ENCODE measurements at regions not wholly inside any gene's neighbourhood (a gene's known extent, or its start where the extent isn't known, plus 50 kb on each side); places are given as distances from the start of the nearest gene placed in this dataset.

GRCh38 chr15:93846148-93846547 is 385.2 kb upstream of the MCTP2 start:
- no peak for DNase-seq (ENCODE audit: low read depth)
- TF ChIP-seq CTCF (conservative IDR thresholded peaks at IDR 0.05; ENCODE audit: low read depth, low read length): no peak
- H3K4me3 ChIP-seq (ENCODE audit: low read depth, low read length): no peak overlapping the region

- no peak for TF ChIP-seq CTCF (conservative IDR thresholded peaks at IDR 0.05; ENCODE audit: low read depth, low read length)
- DNase-seq (ENCODE audit: low read depth): no peak
- no peak overlapping the region for H3K4me3 ChIP-seq (ENCODE audit: low read depth, low read length)
These were observed 393.9 kb upstream of the MCTP2 start for GRCh38 chr15:93837450-93837849.

GRCh38 chr15:93835344-93835743 is 396.0 kb upstream of the MCTP2 start:
- DNase-seq (ENCODE audit: low read depth): no peak
- H3K4me3 ChIP-seq (ENCODE audit: low read depth, low read length): no peak overlapping the region
- TF ChIP-seq CTCF (conservative IDR thresholded peaks at IDR 0.05; ENCODE audit: low read depth, low read length): no peak

- no peak for DNase-seq (ENCODE audit: low read depth)
- TF ChIP-seq CTCF (conservative IDR thresholded peaks at IDR 0.05; ENCODE audit: low read depth, low read length): no peak
- H3K4me3 ChIP-seq (ENCODE audit: low read depth, low read length): no peak overlapping the region
These were observed 399.7 kb upstream of the MCTP2 start for GRCh38 chr15:93831641-93832040.

GRCh38 chr15:93830221-93831080 is 400.9 kb upstream of the MCTP2 start:
- no peak for DNase-seq (ENCODE audit: low read depth)
- no peak for TF ChIP-seq CTCF (conservative IDR thresholded peaks at IDR 0.05; ENCODE audit: low read depth, low read length)
- H3K4me3 ChIP-seq (ENCODE audit: low read depth, low read length): no peak overlapping the region

GRCh38 chr15:93829115-93829870 is 402.1 kb upstream of the MCTP2 start:
- no peak for DNase-seq (ENCODE audit: low read depth)
- TF ChIP-seq CTCF (conservative IDR thresholded peaks at IDR 0.05; ENCODE audit: low read depth, low read length): no peak
- no peak overlapping the region for H3K4me3 ChIP-seq (ENCODE audit: low read depth, low read length)

All from epithelial cell of proximal tubule (primary cell).